Fibroblast of lung (primary cell): ENCODE measurements at regions not wholly inside any gene's neighbourhood (a gene's known extent, or its start where the extent isn't known, plus 50 kb on each side); places are given as distances from the start of the nearest gene placed in this dataset.

Experiments used
- EZH2 ChIP-seq: IDR thresholded peaks from 2 replicates; pipeline ENCODE4 v1.5.1; 2012; ENCODE audit warnings: low read length, control low read depth, mild to moderate bottlenecking; ENCODE audit errors: missing control alignments
- TF ChIP-seq, protein P1 (sequence below), 2 donors: IDR thresholded peaks in 1 of 2; conservative IDR thresholded peaks in 1 of 2; 1 replicate in 1 of 2; 2 replicates in 1 of 2; pipeline ENCODE4 v1.5.1; 2011 to 2012; ENCODE audit warnings: low read length in 2 of 2, control low read depth in 1 of 2, inconsistent platforms in 1 of 2, low read depth in 1 of 2, mild to moderate bottlenecking in 1 of 2

DNA sequence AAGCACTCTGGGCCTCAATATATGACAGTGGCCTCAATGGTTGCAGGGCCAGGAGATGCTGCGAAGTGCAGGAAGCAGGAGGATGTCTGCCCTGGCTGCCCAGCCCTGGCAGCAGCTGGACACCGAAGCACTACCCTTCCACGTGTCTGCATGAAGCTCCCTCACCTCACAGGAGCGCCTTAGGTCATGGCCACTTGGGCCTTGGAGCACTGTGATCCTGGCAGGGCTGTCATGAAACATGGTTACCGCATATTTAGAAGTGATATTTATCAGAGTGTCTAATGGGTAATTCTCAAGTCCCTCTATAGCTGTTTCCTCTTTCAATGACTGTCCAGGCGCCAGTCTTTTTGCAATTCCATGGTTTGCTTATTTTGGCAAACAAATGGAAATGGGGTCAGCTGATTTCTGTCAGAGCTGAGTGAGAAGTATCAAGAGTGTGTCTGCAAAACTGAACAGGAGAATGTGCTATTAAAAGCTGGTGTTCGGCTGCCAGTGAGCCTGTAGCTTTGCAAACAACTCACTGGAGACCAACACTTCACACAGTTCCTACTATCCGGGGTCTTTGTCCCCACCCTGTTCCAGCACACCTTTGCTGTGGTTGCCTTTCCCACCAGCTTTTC, 285.9 kb downstream of the KIF4B start:
- TF ChIP-seq, protein P1, sequence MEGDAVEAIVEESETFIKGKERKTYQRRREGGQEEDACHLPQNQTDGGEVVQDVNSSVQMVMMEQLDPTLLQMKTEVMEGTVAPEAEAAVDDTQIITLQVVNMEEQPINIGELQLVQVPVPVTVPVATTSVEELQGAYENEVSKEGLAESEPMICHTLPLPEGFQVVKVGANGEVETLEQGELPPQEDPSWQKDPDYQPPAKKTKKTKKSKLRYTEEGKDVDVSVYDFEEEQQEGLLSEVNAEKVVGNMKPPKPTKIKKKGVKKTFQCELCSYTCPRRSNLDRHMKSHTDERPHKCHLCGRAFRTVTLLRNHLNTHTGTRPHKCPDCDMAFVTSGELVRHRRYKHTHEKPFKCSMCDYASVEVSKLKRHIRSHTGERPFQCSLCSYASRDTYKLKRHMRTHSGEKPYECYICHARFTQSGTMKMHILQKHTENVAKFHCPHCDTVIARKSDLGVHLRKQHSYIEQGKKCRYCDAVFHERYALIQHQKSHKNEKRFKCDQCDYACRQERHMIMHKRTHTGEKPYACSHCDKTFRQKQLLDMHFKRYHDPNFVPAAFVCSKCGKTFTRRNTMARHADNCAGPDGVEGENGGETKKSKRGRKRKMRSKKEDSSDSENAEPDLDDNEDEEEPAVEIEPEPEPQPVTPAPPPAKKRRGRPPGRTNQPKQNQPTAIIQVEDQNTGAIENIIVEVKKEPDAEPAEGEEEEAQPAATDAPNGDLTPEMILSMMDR (conservative IDR thresholded peaks at IDR 0.05 in 1 of 2, IDR thresholded peaks at IDR 0.05 in 1 of 2; ENCODE audit: low read depth in 1 of 2, low read length in 2 of 2): no peak
- no peak for TF ChIP-seq EZH2
